Coronary artery (tissue), 2 donors: ENCODE measurements at regions not wholly inside any gene's neighbourhood (a gene's known extent, or its start where the extent isn't known, plus 50 kb on each side); places are given as distances from the start of the nearest gene placed in this dataset.

ENCODE experiments used
- DNase-seq: peaks from one replicate; pipeline ENCODE4 v3.0.0-alpha.2; 2017; ENCODE audit warnings: low spot score
- H3K27ac ChIP-seq, 2 donors: fragments of 200-600 bp; sonication (generic); one replicate each; pipeline ENCODE4 v1.5.1; 2016 to 2019
- H3K4me3 ChIP-seq: fragments of 200-600 bp; sonication (generic); 2 replicates; pipeline ENCODE4 v1.5.1; 2016; ENCODE audit warnings: mild to moderate bottlenecking, moderate library complexity
- CTCF ChIP-seq: fragments of 200-600 bp; sonication (generic); IDR thresholded peaks from one replicate; pipeline ENCODE4 v1.5.1; 2019; ENCODE audit warnings: antibody characterized with exemption

- TF ChIP-seq CTCF, result no peak
- no peak overlapping the region for H3K27ac ChIP-seq
- no peak overlapping the region for H3K4me3 ChIP-seq
- DNase-seq, result no peak
Observed at GRCh38 chr2:16817305-16818202, 151.9 kb upstream of the CYRIA start.

- no peak for TF ChIP-seq CTCF
- no peak overlapping the region for H3K27ac ChIP-seq
- no peak overlapping the region for H3K4me3 ChIP-seq
- no peak for DNase-seq
Observed at GRCh38 chr2:16816522-16816921, 150.9 kb upstream of the CYRIA start.

- Histone ChIP-seq H3K4me3 (no peak overlapping the region), H3K27ac (no peak overlapping the region)
- no peak for DNase-seq
- TF ChIP-seq CTCF, result no peak
Observed at GRCh38 chr2:16816016-16816415, 150.4 kb upstream of the CYRIA start.

GRCh38 chr2:16813593-16813992, 148.0 kb upstream of the CYRIA start:
- TF ChIP-seq CTCF, result no peak
- Histone ChIP-seq H3K4me3 (no peak overlapping the region), H3K27ac (no peak overlapping the region)
- no peak for DNase-seq

GRCh38 chr2:16798472-16798871, 132.8 kb upstream of the CYRIA start:
- H3K27ac ChIP-seq, result no peak overlapping the region
- DNase-seq, result no peak
- H3K4me3 ChIP-seq, result no peak overlapping the region
- no peak for TF ChIP-seq CTCF

GRCh38 chr2:16791496-16791895, 125.9 kb upstream of the CYRIA start:
- TF ChIP-seq CTCF, result no peak
- H3K4me3 ChIP-seq, result no peak overlapping the region

GRCh38 chr2:16785149-16785548, 119.5 kb upstream of the CYRIA start:
- Histone ChIP-seq H3K4me3 (no peak overlapping the region), H3K27ac (no peak overlapping the region)
- no peak for TF ChIP-seq CTCF
- DNase-seq, result no peak

More at GRCh38 chr2:16791496-16791895, 125.9 kb upstream of the CYRIA start:
- no peak overlapping the region for H3K27ac ChIP-seq
- no peak for DNase-seq
